Stromal cell of bone marrow (primary cell): ENCODE measurements at regions not wholly inside any gene's neighbourhood (a gene's known extent, or its start where the extent isn't known, plus 50 kb on each side); places are given as distances from the start of the nearest gene placed in this dataset.
"Not testable (repeated sequence)": the region's sequence is repeated elsewhere in the genome, so short reads cannot be mapped to it uniquely, and the experiment has no call there.

Experiments
- DNase-seq: peaks from one replicate; pipeline ENCODE4 v3.0.0-alpha.2; 2012; ENCODE audit warnings: low read depth

- DNase-seq = no peak
These were observed 98.0 kb downstream of the VCPKMT start for GRCh38 chr14:50018201-50018932.

GRCh38 chr14:50018933-50019210 lies 97.5 kb downstream of the VCPKMT start:
- no peak for DNase-seq

GRCh38 chr14:50020184-50020583 lies 96.2 kb downstream of the VCPKMT start:
- no peak for DNase-seq

GRCh38 chr14:50020799-50021198 lies 95.6 kb downstream of the VCPKMT start:
- DNase-seq = no peak

- no peak for DNase-seq
These were observed 94.9 kb downstream of the VCPKMT start for GRCh38 chr14:50021261-50022031.

- no peak for DNase-seq
These were observed 93.7 kb downstream of the VCPKMT start for GRCh38 chr14:50022661-50023060.

- DNase-seq = peak; percentile 86
These were observed 92.5 kb downstream of the VCPKMT start for GRCh38 chr14:50023671-50024490.

- no peak for DNase-seq
These were observed 91.3 kb downstream of the VCPKMT start for GRCh38 chr14:50025073-50025472.

GRCh38 chr14:50025776-50026175 lies 90.6 kb downstream of the VCPKMT start:
- DNase-seq = no peak

- DNase-seq = no peak
These were observed 90.0 kb downstream of the VCPKMT start for GRCh38 chr14:50026396-50026795.

GRCh38 chr14:50027816-50028215 lies 88.6 kb downstream of the VCPKMT start:
- DNase-seq = no peak

GRCh38 chr14:50028458-50028857 lies 87.9 kb downstream of the VCPKMT start:
- DNase-seq = no peak

GRCh38 chr14:50030036-50030435 lies 86.3 kb downstream of the VCPKMT start:
- DNase-seq = no peak

- DNase-seq = not testable (repeated sequence)
These were observed 85.5 kb downstream of the VCPKMT start for GRCh38 chr14:50030911-50031310.

GRCh38 chr14:50031602-50032313 lies 84.6 kb downstream of the VCPKMT start:
- peak; percentile 40 for DNase-seq

GRCh38 chr14:50032462-50033167 lies 83.8 kb downstream of the VCPKMT start:
- not testable (repeated sequence) for DNase-seq

- no peak for DNase-seq
These were observed 81.2 kb downstream of the VCPKMT start for GRCh38 chr14:50035214-50035613.

GRCh38 chr14:50036211-50036610 lies 80.2 kb downstream of the VCPKMT start:
- DNase-seq = no peak

GRCh38 chr14:50036637-50037036 lies 79.7 kb downstream of the VCPKMT start:
- DNase-seq = no peak

GRCh38 chr14:50037240-50037639 lies 79.1 kb downstream of the VCPKMT start:
- no peak for DNase-seq

- DNase-seq = no peak
These were observed 78.5 kb downstream of the VCPKMT start for GRCh38 chr14:50037852-50038251.
